ENCODE measurements at regions not wholly inside any gene's neighbourhood (a gene's known extent, or its start where the extent isn't known, plus 50 kb on each side); places are given as distances from the start of the nearest gene placed in this dataset.

GRCh38 chr9:110031511-110032173 is 176.3 kb downstream of the C9orf152 start:
- TF ChIP-seq SSRP1 (CRISPR knock-in tag; IDR thresholded peaks at IDR 0.05) (no peak), GABPA (IDR thresholded peaks at IDR 0.05; ENCODE audit: low read depth, low read length) (no peak), GABPA (CRISPR knock-in tag; IDR thresholded peaks at IDR 0.05; ENCODE audit: low read depth) (no peak), MYPOP (CRISPR knock-in tag; IDR thresholded peaks at IDR 0.05) (no peak), ZNF10 (CRISPR knock-in tag; IDR thresholded peaks at IDR 0.05; ENCODE audit: borderline replicate concordance, low read depth) (no peak), CTCF (CRISPR knock-in tag; IDR thresholded peaks at IDR 0.05) (no peak), ZNF296 (CRISPR knock-in tag; conservative IDR thresholded peaks at IDR 0.05) (no peak), ATF3 (CRISPR knock-in tag; IDR thresholded peaks at IDR 0.05) (no peak), ZSCAN29 (CRISPR knock-in tag; conservative IDR thresholded peaks at IDR 0.05) (no peak), SKIL (CRISPR knock-in tag; IDR thresholded peaks at IDR 0.05; ENCODE audit: borderline replicate concordance) (no peak), PHF8 (CRISPR knock-in tag; IDR thresholded peaks at IDR 0.05) (no peak), ZNF20 (CRISPR knock-in tag; IDR thresholded peaks at IDR 0.05) (no peak), ZNF639 (CRISPR knock-in tag; conservative IDR thresholded peaks at IDR 0.05) (no peak), PHF21A (CRISPR knock-in tag; IDR thresholded peaks at IDR 0.05) (no peak), HES4 (CRISPR knock-in tag; IDR thresholded peaks at IDR 0.05; ENCODE audit: borderline replicate concordance) (no peak)
